ENCODE measurements at regions not wholly inside any gene's neighbourhood (a gene's known extent, or its start where the extent isn't known, plus 50 kb on each side); places are given as distances from the start of the nearest gene placed in this dataset.

GRCh38 chr13:37481885-37482227, 116.7 kb downstream of the POSTN start:
- peak overlapping the region; percentile 16 to 71 (median 55) for H3K27ac Mint-ChIP-seq
- no peak for TF ChIP-seq CTCF (IDR thresholded peaks at IDR 0.05; ENCODE audit: unreplicated experiment in 3 of 3)
- peaks cover 51% of the 10 kb centered on the region for H3K4me1 Mint-ChIP-seq
- H3K4me3 Mint-ChIP-seq = no peak overlapping the region
- H3K36me3 Mint-ChIP-seq (ENCODE audit: low read depth) = no peaks in the 10 kb centered on the region
- no peaks in the 10 kb centered on the region for H3K27me3 Mint-ChIP-seq (ENCODE audit: low read depth)
- H3K9me3 Mint-ChIP-seq = no peaks in the 10 kb centered on the region

- H3K36me3 Mint-ChIP-seq (ENCODE audit: low read depth) = no peaks in the 10 kb centered on the region
- no peak for TF ChIP-seq CTCF (IDR thresholded peaks at IDR 0.05; ENCODE audit: unreplicated experiment in 3 of 3)
- H3K27me3 Mint-ChIP-seq (ENCODE audit: low read depth) = no peaks in the 10 kb centered on the region
- H3K4me1 Mint-ChIP-seq = peaks cover 48% of the 10 kb centered on the region
- no peak overlapping the region for H3K4me3 Mint-ChIP-seq
- H3K27ac Mint-ChIP-seq = peak overlapping the region; percentile 16 to 71 (median 55)
- H3K9me3 Mint-ChIP-seq = no peaks in the 10 kb centered on the region
These were observed 117.3 kb downstream of the POSTN start for GRCh38 chr13:37481011-37481884.

- peak overlapping the region in 1 of 3 experiments; percentile 30 for H3K4me3 Mint-ChIP-seq
- no peaks in the 10 kb centered on the region for H3K27me3 Mint-ChIP-seq (ENCODE audit: low read depth)
- H3K9me3 Mint-ChIP-seq = no peaks in the 10 kb centered on the region
- peak overlapping the region; percentile 48 to 74 (median 55) for H3K27ac Mint-ChIP-seq
- no peak for TF ChIP-seq CTCF (IDR thresholded peaks at IDR 0.05; ENCODE audit: unreplicated experiment in 3 of 3)
- H3K36me3 Mint-ChIP-seq (ENCODE audit: low read depth) = no peaks in the 10 kb centered on the region
- H3K4me1 Mint-ChIP-seq = peaks cover 36% of the 10 kb centered on the region
These were observed 118.7 kb downstream of the POSTN start for GRCh38 chr13:37479916-37480315.

GRCh38 chr13:37476874-37477273, 121.7 kb downstream of the POSTN start:
- H3K4me3 Mint-ChIP-seq = no peak overlapping the region
- H3K27me3 Mint-ChIP-seq (ENCODE audit: low read depth) = no peaks in the 10 kb centered on the region
- H3K4me1 Mint-ChIP-seq = peaks cover 26% of the 10 kb centered on the region
- no peaks in the 10 kb centered on the region for H3K36me3 Mint-ChIP-seq (ENCODE audit: low read depth)
- H3K9me3 Mint-ChIP-seq = no peaks in the 10 kb centered on the region
- peak overlapping the region in 2 of 3 experiments; percentile 34 to 75 for H3K27ac Mint-ChIP-seq
- no peak for TF ChIP-seq CTCF (IDR thresholded peaks at IDR 0.05; ENCODE audit: unreplicated experiment in 3 of 3)

- Mint-ChIP-seq H3K9me3 (no peaks in the 10 kb centered on the region), H3K36me3 (ENCODE audit: low read depth) (no peaks in the 10 kb centered on the region), H3K27ac (no peak overlapping the region), H3K4me3 (no peak overlapping the region), H3K4me1 (peaks cover 16% of the 10 kb centered on the region), H3K27me3 (ENCODE audit: low read depth) (no peaks in the 10 kb centered on the region)
- no peak for TF ChIP-seq CTCF (IDR thresholded peaks at IDR 0.05; ENCODE audit: unreplicated experiment in 3 of 3)
These were observed 122.6 kb downstream of the POSTN start for GRCh38 chr13:37475966-37476365.

GRCh38 chr13:37475151-37475550, 123.4 kb downstream of the POSTN start:
- TF ChIP-seq CTCF (IDR thresholded peaks at IDR 0.05; ENCODE audit: unreplicated experiment in 3 of 3) = no peak
- Mint-ChIP-seq H3K27ac (peak overlapping the region; percentile 19 to 93 (median 67)), H3K9me3 (no peaks in the 10 kb centered on the region), H3K4me3 (no peak overlapping the region), H3K27me3 (ENCODE audit: low read depth) (no peaks in the 10 kb centered on the region), H3K4me1 (peaks cover 11% of the 10 kb centered on the region), H3K36me3 (ENCODE audit: low read depth) (no peaks in the 10 kb centered on the region)
